ENCODE measurements at regions not wholly inside any gene's neighbourhood (a gene's known extent, or its start where the extent isn't known, plus 50 kb on each side); places are given as distances from the start of the nearest gene placed in this dataset.

GRCh38 chr5:124644138-124644537 lies 102.3 kb downstream of the ZNF608 start:
- TF ChIP-seq, protein P1, sequence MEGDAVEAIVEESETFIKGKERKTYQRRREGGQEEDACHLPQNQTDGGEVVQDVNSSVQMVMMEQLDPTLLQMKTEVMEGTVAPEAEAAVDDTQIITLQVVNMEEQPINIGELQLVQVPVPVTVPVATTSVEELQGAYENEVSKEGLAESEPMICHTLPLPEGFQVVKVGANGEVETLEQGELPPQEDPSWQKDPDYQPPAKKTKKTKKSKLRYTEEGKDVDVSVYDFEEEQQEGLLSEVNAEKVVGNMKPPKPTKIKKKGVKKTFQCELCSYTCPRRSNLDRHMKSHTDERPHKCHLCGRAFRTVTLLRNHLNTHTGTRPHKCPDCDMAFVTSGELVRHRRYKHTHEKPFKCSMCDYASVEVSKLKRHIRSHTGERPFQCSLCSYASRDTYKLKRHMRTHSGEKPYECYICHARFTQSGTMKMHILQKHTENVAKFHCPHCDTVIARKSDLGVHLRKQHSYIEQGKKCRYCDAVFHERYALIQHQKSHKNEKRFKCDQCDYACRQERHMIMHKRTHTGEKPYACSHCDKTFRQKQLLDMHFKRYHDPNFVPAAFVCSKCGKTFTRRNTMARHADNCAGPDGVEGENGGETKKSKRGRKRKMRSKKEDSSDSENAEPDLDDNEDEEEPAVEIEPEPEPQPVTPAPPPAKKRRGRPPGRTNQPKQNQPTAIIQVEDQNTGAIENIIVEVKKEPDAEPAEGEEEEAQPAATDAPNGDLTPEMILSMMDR (IDR thresholded peaks at IDR 0.05): no peak
- Histone ChIP-seq H3K36me3 (no peaks in the 10 kb centered on the region), H3K4me1 (no peaks in the 10 kb centered on the region), H3K9ac (ENCODE audit: low read depth in 2 of 2, low read length in 2 of 2) (no peak overlapping the region), H3K27me3 (no peaks in the 10 kb centered on the region), H3K9me3 (no peaks in the 10 kb centered on the region), H3K27ac (no peak overlapping the region), H3K4me3 (no peak overlapping the region)
- intact Hi-C loops (cut with DNase I): no loop called here
- no peak for DNase-seq

GRCh38 chr5:124643336-124643735 lies 103.1 kb downstream of the ZNF608 start:
- DNase-seq: no peak
- H3K4me3 ChIP-seq: no peak overlapping the region
- no peaks in the 10 kb centered on the region for H3K4me1 ChIP-seq
- TF ChIP-seq, protein P1 (IDR thresholded peaks at IDR 0.05): no peak
- H3K27me3 ChIP-seq: no peaks in the 10 kb centered on the region
- intact Hi-C loops (cut with DNase I): no loop called here
- no peak overlapping the region for H3K9ac ChIP-seq (ENCODE audit: low read depth in 2 of 2, low read length in 2 of 2)
- H3K36me3 ChIP-seq: no peaks in the 10 kb centered on the region
- no peaks in the 10 kb centered on the region for H3K9me3 ChIP-seq
- H3K27ac ChIP-seq: no peak overlapping the region

DNA sequence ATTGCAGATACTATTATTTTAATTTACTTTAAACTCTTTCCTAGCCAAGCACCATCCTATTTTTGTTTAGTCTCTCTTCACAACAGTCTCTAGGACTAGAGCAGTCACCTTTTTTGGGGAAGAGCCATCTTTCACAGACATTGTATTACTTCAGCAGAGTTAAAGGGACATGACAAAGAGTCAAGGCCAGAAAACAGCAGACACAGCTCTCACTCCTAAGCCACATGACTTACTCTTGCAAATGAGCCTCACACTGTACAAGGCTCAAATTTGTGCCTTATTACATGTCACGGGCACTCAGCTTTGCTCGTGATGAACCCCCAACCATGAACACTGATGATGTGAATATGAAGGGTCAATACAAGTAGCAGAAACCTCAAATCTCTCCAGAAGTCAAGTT lies 104.3 kb downstream of the ZNF608 start:
- Histone ChIP-seq H3K4me1 (no peaks in the 10 kb centered on the region), H3K9ac (ENCODE audit: low read depth in 2 of 2, low read length in 2 of 2) (peak overlapping the region in 1 of 2 donors; percentile 49), H3K4me3 (no peak overlapping the region), H3K27ac (no peak overlapping the region), H3K9me3 (no peaks in the 10 kb centered on the region), H3K27me3 (no peaks in the 10 kb centered on the region), H3K36me3 (no peaks in the 10 kb centered on the region)
- intact Hi-C loops (cut with DNase I): no loop called here
- TF ChIP-seq, protein P1 (IDR thresholded peaks at IDR 0.05): no peak
- DNase-seq: no peak

- TF ChIP-seq, protein P1 (IDR thresholded peaks at IDR 0.05): no peak
- peak overlapping the region; percentile 31 for H3K27ac ChIP-seq
- intact Hi-C loops (cut with DNase I): no loop called here
- H3K9ac ChIP-seq (ENCODE audit: low read depth in 2 of 2, low read length in 2 of 2): no peak overlapping the region
- H3K9me3 ChIP-seq: no peaks in the 10 kb centered on the region
- H3K36me3 ChIP-seq: no peaks in the 10 kb centered on the region
- no peaks in the 10 kb centered on the region for H3K27me3 ChIP-seq
- no peaks in the 10 kb centered on the region for H3K4me1 ChIP-seq
- H3K4me3 ChIP-seq: no peak overlapping the region
- DNase-seq: no peak
Observed at GRCh38 chr5:124641154-124641792, 105.2 kb downstream of the ZNF608 start.

DNA sequence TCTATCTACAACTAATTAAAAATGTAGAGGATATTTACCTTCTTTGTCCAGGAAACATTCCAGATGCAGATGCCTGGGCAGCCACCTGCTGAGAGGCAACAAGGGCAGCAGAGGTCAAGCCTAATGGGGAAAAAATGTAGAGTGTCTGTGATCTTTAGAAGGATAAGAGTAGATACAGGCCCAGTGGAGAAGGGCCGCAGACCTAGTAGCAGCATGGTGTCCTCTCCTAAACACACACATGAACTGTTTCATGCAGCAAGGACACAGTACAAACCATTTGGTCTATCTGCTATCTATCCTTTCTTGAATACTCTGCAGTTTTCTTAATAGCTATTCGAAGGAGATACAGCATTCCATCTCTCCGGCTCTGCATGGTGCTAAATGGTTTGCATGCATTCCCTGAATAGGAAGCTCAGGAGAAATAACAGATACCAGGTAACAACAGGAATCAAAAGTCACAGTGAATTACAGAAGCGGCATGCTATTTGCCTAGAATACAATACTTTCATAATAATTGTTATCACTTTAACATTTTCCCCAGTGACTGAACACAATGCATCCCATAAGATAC lies 107.3 kb downstream of the ZNF608 start:
- Histone ChIP-seq H3K4me3 (no peak overlapping the region), H3K27me3 (no peaks in the 10 kb centered on the region), H3K36me3 (no peaks in the 10 kb centered on the region), H3K9ac (ENCODE audit: low read depth in 2 of 2, low read length in 2 of 2) (no peak overlapping the region), H3K27ac (no peak overlapping the region), H3K9me3 (no peaks in the 10 kb centered on the region), H3K4me1 (no peaks in the 10 kb centered on the region)
- TF ChIP-seq, protein P1 (IDR thresholded peaks at IDR 0.05): no peak
- no peak for DNase-seq
- intact Hi-C loops (cut with DNase I): no loop called here

Data from colonic mucosa (tissue), 4 donors.